Smooth muscle cell (in vitro differentiated cells): ENCODE measurements at regions not wholly inside any gene's neighbourhood (a gene's known extent, or its start where the extent isn't known, plus 50 kb on each side); places are given as distances from the start of the nearest gene placed in this dataset.

Experiments used
- DNase-seq: peaks from one replicate; lab custom pipeline; 2025; ENCODE audit not compliant: unreplicated experiment; lab: John Stamatoyannopoulos, UW
- H2AFZ ChIP-seq: fragments of 200-600 bp; sonication (generic); 2 replicates; pipeline ENCODE4 v1.6.0; 2016; ENCODE audit warnings: antibody characterized with exemption, low read depth, mild to moderate bottlenecking
- H3F3A ChIP-seq: fragments of 200-600 bp; sonication (generic); 2 replicates; pipeline ENCODE4 v1.6.0; 2017; ENCODE audit warnings: antibody characterized with exemption, low read depth
- H3K27ac ChIP-seq: fragments of 200-600 bp; sonication (generic); 2 replicates; pipeline ENCODE4 v1.5.1; 2016; ENCODE audit warnings: low read depth, mild to moderate bottlenecking
- H3K27me3 ChIP-seq: fragments of 200-600 bp; sonication (generic); 2 replicates; pipeline ENCODE4 v1.6.1; 2016; ENCODE audit warnings: low read depth, mild to moderate bottlenecking
- H3K36me3 ChIP-seq: fragments of 200-600 bp; sonication (generic); 2 replicates; pipeline ENCODE4 v1.5.1; 2016; ENCODE audit warnings: low read depth
- H3K4me1 ChIP-seq: fragments of 200-600 bp; sonication (generic); 2 replicates; pipeline ENCODE4 v1.5.1; 2016; ENCODE audit warnings: low read depth
- H3K4me2 ChIP-seq: fragments of 200-600 bp; sonication (generic); 2 replicates; pipeline ENCODE4 v1.6.0; 2016; ENCODE audit warnings: mild to moderate bottlenecking
- H3K4me3 ChIP-seq: fragments of 200-600 bp; sonication (generic); 2 replicates; pipeline ENCODE4 v1.5.1; 2016; ENCODE audit warnings: mild to moderate bottlenecking
- H3K79me2 ChIP-seq: fragments of 200-600 bp; sonication (generic); 2 replicates; pipeline ENCODE4 v1.6.0; 2016; ENCODE audit warnings: low read depth, mild to moderate bottlenecking
- H3K9ac ChIP-seq: fragments of 200-600 bp; sonication (generic); 2 replicates; pipeline ENCODE4 v1.6.0; 2016; ENCODE audit warnings: low read depth
- H3K9me3 ChIP-seq: fragments of 200-600 bp; sonication (generic); replicated peaks from 2 replicates; pipeline ENCODE4 v1.5.1; 2016; ENCODE audit warnings: low read depth
- H4K20me1 ChIP-seq: fragments of 200-600 bp; sonication (generic); 2 replicates; pipeline ENCODE4 v1.6.0; 2016; ENCODE audit warnings: low read depth
- CTCF ChIP-seq: fragments of 200-600 bp; sonication (generic); IDR thresholded peaks from 2 replicates; pipeline ENCODE4 v1.5.1; 2017; ENCODE audit warnings: borderline replicate concordance, mild to moderate bottlenecking, antibody characterized with exemption; ENCODE audit not compliant: insufficient read depth, poor library complexity, severe bottlenecking
- WGBS: methylation state at CpG from one replicate; pipeline ENCODE4 v1.1.7; 2016; ENCODE audit warnings: low lambda C conversion rate; 5-methylcytosine and 5-hydroxymethylcytosine counted together

GRCh38 chr18:55093808-55094207, 134.5 kb upstream of the CCDC68 start:
- no peaks in the 10 kb centered on the region for H3K79me2 ChIP-seq
- no peak for DNase-seq
- H3K4me3 ChIP-seq = no peak overlapping the region
- no peak overlapping the region for H2AFZ ChIP-seq
- H3K9me3 ChIP-seq = no peaks in the 10 kb centered on the region
- H3K4me2 ChIP-seq = no peak overlapping the region
- H3K9ac ChIP-seq = no peak overlapping the region
- no peaks in the 10 kb centered on the region for H3K36me3 ChIP-seq
- H3K27me3 ChIP-seq = no peaks in the 10 kb centered on the region
- H3K27ac ChIP-seq = no peak overlapping the region
- no peak for TF ChIP-seq CTCF
- no peaks in the 10 kb centered on the region for H4K20me1 ChIP-seq
- H3F3A ChIP-seq = peaks cover 4% of the 10 kb centered on the region
- H3K4me1 ChIP-seq = no peaks in the 10 kb centered on the region

- Histone ChIP-seq H3K4me1 (no peaks in the 10 kb centered on the region), H2AFZ (no peak overlapping the region), H3K9me3 (no peaks in the 10 kb centered on the region), H3F3A (peaks cover 4% of the 10 kb centered on the region), H3K27me3 (no peaks in the 10 kb centered on the region), H3K9ac (no peak overlapping the region), H3K4me2 (no peak overlapping the region), H3K36me3 (no peaks in the 10 kb centered on the region), H3K27ac (no peak overlapping the region), H3K4me3 (no peak overlapping the region), H3K79me2 (no peaks in the 10 kb centered on the region), H4K20me1 (no peaks in the 10 kb centered on the region)
- TF ChIP-seq CTCF = no peak
- DNase-seq = no peak
These were observed 134.0 kb upstream of the CCDC68 start for GRCh38 chr18:55093295-55093694.

GRCh38 chr18:55092166-55092565, 132.9 kb upstream of the CCDC68 start:
- no peak for TF ChIP-seq CTCF
- Histone ChIP-seq H3K36me3 (no peaks in the 10 kb centered on the region), H3K4me3 (no peak overlapping the region), H3F3A (no peaks in the 10 kb centered on the region), H3K4me2 (no peak overlapping the region), H2AFZ (no peak overlapping the region), H3K27me3 (no peaks in the 10 kb centered on the region), H3K79me2 (no peaks in the 10 kb centered on the region), H3K9ac (no peak overlapping the region), H3K4me1 (no peaks in the 10 kb centered on the region), H4K20me1 (no peaks in the 10 kb centered on the region), H3K9me3 (no peaks in the 10 kb centered on the region), H3K27ac (no peak overlapping the region)
- DNase-seq = no peak
- 75% methylated on average over 4 of the region's 4 CpGs for WGBS

- no peaks in the 10 kb centered on the region for H3K27me3 ChIP-seq
- no peak for TF ChIP-seq CTCF
- DNase-seq = no peak
- no peaks in the 10 kb centered on the region for H4K20me1 ChIP-seq
- H3F3A ChIP-seq = no peaks in the 10 kb centered on the region
- H3K4me3 ChIP-seq = no peak overlapping the region
- 52% methylated on average over 3 of the region's 3 CpGs for WGBS
- no peak overlapping the region for H3K9ac ChIP-seq
- H3K4me1 ChIP-seq = no peaks in the 10 kb centered on the region
- no peaks in the 10 kb centered on the region for H3K36me3 ChIP-seq
- H3K4me2 ChIP-seq = no peak overlapping the region
- H3K9me3 ChIP-seq = no peaks in the 10 kb centered on the region
- H3K79me2 ChIP-seq = no peaks in the 10 kb centered on the region
- H2AFZ ChIP-seq = peak overlapping the region; percentile 45
- H3K27ac ChIP-seq = no peak overlapping the region
These were observed 131.4 kb upstream of the CCDC68 start for GRCh38 chr18:55090564-55091188.
